ENCODE measurements at regions not wholly inside any gene's neighbourhood (a gene's known extent, or its start where the extent isn't known, plus 50 kb on each side); places are given as distances from the start of the nearest gene placed in this dataset.

DNA sequence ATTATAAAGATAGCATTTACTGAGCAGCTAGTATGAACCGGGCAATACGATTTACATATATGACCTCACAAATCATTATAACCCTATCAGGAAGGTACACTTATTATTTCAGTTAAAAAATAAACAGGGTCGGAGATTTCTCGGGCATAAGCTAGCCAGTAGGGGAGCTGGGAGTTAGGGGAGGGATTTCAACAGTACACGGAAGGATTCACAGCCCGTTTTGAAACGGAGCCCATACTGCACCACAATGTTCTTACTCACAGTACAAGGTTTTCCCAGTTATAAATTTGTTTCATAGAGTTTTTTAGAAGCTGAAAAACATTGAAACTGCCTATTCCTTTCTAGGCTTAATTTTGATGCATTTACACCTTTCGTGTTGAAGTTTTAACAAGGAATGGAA is 607.1 kb downstream of the HDGFL1 start:
- no peak for DNase-seq

GRCh38 chr6:23176883-23177282 is 607.5 kb downstream of the HDGFL1 start:
- DNase-seq = no peak

DNA sequence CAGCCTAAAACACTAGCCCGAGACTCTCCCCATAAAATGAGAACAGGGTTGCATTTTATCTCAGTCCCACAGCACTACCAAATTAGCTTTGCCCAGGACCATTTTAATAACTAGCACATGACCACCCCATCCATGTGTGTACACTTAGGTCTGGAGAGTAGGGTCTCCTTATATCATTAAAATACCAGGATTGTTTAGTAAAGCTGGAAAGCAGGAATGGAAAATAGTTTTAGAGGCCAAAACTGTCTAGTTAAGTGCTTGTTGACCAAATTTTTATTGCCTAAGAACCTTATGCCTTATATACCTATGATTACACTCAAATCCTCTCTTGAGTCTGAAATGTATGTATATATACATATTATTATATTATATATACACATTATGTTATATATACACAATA is 608.4 kb downstream of the HDGFL1 start:
- DNase-seq = no peak

DNA sequence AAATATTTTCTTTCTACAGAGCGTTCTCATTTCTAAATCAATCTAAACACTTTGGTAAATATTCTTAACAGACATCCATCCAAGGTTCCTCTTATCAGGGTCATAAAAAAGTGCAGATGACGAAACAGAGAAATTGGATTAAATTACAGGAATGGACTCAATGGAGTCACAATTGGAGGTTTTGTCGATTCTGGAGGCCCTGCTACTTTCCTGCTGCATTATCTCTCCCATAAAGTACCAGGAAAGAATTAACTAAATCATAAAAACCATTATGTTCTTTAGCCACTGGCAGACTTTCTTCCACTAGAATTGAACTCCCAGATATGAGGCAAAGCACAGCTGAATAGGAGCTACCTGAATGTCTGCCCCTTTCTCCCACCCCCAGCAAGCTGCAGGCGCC is 610.6 kb downstream of the HDGFL1 start:
- no peak for DNase-seq

- peak; percentile 97 for DNase-seq
Measured at GRCh38 chr6:23180504-23181293, 611.3 kb downstream of the HDGFL1 start.

GRCh38 chr6:23181356-23182110 is 612.2 kb downstream of the HDGFL1 start:
- no peak for DNase-seq

DNA sequence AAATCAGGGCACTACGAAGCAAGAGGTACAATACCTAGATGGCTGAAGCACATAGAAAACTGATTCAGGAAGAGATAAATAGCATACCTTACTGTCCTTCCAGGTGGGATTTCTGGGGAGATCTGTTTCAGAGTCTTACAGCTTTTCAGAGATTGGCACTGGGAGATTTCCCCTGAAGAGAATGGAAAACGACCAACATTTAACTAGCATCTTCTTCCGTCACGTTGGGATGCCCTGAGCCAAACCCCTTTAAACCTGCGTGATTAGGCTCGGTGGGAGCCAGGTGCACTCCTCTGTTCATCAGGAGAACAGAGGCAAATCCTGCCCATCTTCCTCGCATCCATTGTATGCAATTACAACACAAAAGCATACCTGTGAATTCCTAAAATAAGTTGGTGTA is 614.5 kb downstream of the HDGFL1 start:
- no peak for DNase-seq

- no peak for DNase-seq
Measured at GRCh38 chr6:23184351-23184750, 615.0 kb downstream of the HDGFL1 start.

GRCh38 chr6:23195487-23195886 is 626.1 kb downstream of the HDGFL1 start:
- DNase-seq = no peak

DNA sequence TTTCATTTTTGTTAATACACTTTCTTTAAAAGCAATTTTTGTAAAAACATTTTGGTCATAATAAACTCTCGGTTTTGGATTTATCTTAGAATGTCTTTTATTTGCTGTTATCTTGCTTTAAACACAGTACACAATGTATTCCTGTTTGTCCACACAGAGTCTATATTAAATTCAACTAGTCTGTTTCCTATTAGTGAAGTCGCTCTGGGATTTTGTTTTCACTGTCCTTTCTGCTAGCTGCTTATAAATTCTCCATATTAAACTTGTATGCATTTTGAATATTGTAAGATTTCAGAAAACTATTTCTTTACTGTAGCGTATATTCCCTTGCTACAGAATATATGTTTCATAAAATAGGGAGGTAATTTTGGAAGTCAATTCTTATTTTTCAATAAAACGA is 630.2 kb downstream of the HDGFL1 start:
- DNase-seq = no peak

GRCh38 chr6:23200946-23201345 is 631.6 kb downstream of the HDGFL1 start:
- DNase-seq = no peak

DNA sequence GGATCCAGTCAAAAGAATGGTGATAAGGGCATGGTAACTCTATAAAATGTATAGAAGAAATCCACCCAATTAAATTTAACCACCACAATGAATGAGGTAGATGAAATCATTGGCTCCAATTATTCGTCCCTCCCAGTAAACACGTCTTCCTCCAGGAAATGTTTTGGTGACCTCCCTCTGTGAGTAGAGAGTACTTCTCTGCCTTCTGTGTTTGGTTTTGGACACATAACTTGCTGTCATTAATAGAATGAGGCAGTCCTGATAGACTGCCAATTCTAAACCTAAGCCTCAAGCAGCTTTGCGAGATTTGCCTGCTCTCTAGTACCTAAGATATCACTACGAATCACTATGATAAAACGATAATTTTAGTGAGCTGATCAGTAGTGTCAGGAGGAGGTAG is 632.8 kb downstream of the HDGFL1 start:
- no peak for DNase-seq

GRCh38 chr6:23212398-23212797 is 643.0 kb downstream of the HDGFL1 start:
- no peak for DNase-seq

DNA sequence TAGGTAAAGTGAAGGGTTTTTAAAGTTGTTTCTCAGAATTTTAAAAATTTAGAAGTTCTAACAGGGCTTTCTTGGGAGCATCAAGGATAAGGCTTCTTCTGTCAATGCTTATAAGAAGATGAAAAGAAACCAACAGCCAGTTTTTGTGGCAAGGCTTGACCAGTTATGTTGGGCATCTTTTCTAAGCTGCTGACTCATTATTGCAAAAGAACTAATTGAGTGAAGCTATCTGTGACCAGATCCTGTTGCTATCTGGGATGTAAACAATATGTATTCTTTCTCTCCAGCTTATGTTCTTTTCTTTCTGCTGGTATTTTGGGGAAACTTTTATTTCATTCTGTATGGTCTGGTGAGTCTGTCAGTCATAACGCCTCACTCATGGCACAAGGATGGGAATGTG is 643.8 kb downstream of the HDGFL1 start:
- no peak for DNase-seq

DNA sequence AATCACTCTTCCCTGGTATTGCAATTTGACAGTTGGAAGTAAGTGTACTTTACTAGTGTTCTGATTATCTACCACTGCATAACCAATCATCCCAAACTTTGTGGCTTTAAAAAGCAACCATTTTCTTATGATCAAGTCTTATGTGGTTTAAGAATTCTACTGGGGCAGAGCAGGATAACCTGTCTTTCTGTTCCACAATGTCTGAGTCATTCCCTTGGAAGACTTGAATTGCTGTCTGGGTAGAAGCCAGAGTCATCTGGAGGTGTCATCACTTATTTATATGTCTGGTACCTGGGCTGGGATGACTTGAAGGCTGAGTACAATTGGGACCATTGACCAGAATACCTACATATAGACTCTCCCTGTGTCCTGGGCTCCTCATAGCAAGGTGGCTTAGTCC is 644.3 kb downstream of the HDGFL1 start:
- DNase-seq = no peak

DNA sequence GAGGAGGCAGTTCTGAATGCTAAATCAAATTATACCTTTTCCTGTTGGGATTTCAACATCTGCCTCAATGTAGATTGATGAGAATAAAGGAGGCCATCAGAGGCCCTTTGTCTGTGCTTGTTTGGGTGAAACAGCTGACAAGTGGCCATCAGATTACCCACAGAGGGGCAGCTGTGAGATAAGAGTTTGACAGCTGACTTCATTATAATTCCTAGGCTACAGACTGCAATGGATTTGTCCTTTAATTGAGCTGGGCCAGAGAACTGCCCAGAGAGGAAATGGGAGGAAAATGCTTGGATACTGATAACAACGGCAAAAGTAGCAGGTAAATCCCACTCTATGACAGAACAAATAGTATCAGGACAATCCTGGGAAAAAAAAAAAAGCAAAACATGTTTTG is 649.4 kb downstream of the HDGFL1 start:
- peak; percentile 57 for DNase-seq

GRCh38 chr6:23222724-23223123 is 653.4 kb downstream of the HDGFL1 start:
- no peak for DNase-seq

GRCh38 chr6:23224540-23224939 is 655.2 kb downstream of the HDGFL1 start:
- DNase-seq = no peak

- DNase-seq = no peak
Measured at GRCh38 chr6:23228439-23229024, 659.2 kb downstream of the HDGFL1 start.

DNA sequence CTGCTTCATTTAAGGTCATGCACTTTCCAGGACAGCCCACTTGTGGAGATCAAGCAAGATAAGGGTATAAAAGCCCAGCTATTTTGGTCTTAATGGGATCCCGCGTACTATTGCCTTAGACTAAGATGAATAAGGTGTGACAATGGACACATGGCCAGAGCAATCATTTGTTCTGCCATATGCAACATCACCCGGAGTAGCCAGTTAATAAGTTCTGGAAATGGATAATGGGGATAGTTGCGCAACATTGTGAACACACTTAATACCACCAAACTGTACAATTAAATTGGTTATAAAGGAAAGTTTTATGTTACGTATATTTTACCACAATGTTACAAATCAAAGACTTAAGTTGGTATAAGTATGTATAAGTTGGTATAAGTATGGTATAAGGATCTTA is 674.5 kb downstream of the HDGFL1 start:
- no peak for DNase-seq

GRCh38 chr6:23244300-23244699 is 674.9 kb downstream of the HDGFL1 start:
- no peak for DNase-seq

DNA sequence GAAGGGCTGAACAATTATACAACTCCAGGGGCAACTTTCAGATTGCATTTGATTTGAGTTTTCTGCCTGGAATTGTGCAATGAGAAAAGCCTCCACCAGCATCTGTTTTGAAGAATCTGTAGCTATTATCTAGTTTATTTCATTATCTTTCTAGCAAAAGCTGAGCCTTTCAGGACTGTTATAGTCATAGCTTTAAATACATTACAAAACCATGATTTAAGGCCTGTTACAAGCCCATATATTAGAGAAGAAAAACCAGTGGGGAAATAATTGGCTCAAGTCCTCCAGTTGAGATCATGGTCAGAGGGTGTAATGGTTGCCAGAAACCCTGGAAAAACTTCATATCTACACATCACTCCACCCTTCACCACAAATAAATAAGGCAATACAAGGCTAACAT is 676.2 kb downstream of the HDGFL1 start:
- no peak for DNase-seq

- DNase-seq = no peak
Measured at GRCh38 chr6:23246896-23247295, 677.5 kb downstream of the HDGFL1 start.

- no peak for DNase-seq
Measured at GRCh38 chr6:23250556-23250955, 681.2 kb downstream of the HDGFL1 start.

Data from COR-L47 (cell line).